IPS DF 6.9 (cell line): ENCODE measurements at regions not wholly inside any gene's neighbourhood (a gene's known extent, or its start where the extent isn't known, plus 50 kb on each side); places are given as distances from the start of the nearest gene placed in this dataset.

ENCODE experiments used
- DNase-seq: peaks from one replicate; pipeline ENCODE4 v3.0.0-alpha.2; 2013; ENCODE audit warnings: low read depth, low spot score
- H3K27ac ChIP-seq: one replicate; pipeline ENCODE4 v1.5.1; 2013; ENCODE audit warnings: low read length, control low read depth
- H3K27me3 ChIP-seq: 2 replicates; pipeline ENCODE4 v1.6.1; 2013; ENCODE audit warnings: mild to moderate bottlenecking, low read length; ENCODE audit not compliant: control insufficient read depth, insufficient read depth
- H3K36me3 ChIP-seq: 2 replicates; pipeline ENCODE4 v1.6.1; 2013; ENCODE audit warnings: low read length; ENCODE audit not compliant: control insufficient read depth, insufficient read depth
- H3K4me1 ChIP-seq: 2 replicates; pipeline ENCODE4 v1.6.1; 2013; ENCODE audit warnings: low read length; ENCODE audit not compliant: control insufficient read depth, insufficient read depth
- H3K4me3 ChIP-seq: 2 replicates; pipeline ENCODE4 v1.5.1; 2013; ENCODE audit warnings: mild to moderate bottlenecking, low read length
- H3K9me3 ChIP-seq: 2 replicates; pipeline ENCODE4 v1.6.1; 2013; ENCODE audit warnings: low read length, inconsistent platforms; ENCODE audit not compliant: control insufficient read depth, insufficient read depth
- WGBS: extraction: QIAGEN DNeasy Blood & Tissue Kit; methylation state at CpG from one replicate; pipeline ENCODE4 v1.1.7; 2013; ENCODE audit warnings: mixed read lengths, missing lambda C conversion rate; ENCODE audit not compliant: insufficient read length, insufficient coverage; 5-methylcytosine and 5-hydroxymethylcytosine counted together

- DNase-seq, result no peak
- no CpG with 5 or more reads among the region's 6 CpGs for WGBS
- Histone ChIP-seq H3K27ac (no peak overlapping the region), H3K4me3 (no peak overlapping the region), H3K36me3 (no peaks in the 10 kb centered on the region), H3K9me3 (no peaks in the 10 kb centered on the region), H3K27me3 (no peaks in the 10 kb centered on the region), H3K4me1 (no peaks in the 10 kb centered on the region; the same call in 1 of the 2 replicates)
Observed at GRCh38 chr6:105785066-105785811, 300.9 kb upstream of the PRDM1 start.

GRCh38 chr6:105784179-105784578 is 302.0 kb upstream of the PRDM1 start:
- DNase-seq, result no peak
- no peaks in the 10 kb centered on the region for H3K27me3 ChIP-seq
- no peak overlapping the region for H3K4me3 ChIP-seq
- H3K27ac ChIP-seq, result no peak overlapping the region
- H3K9me3 ChIP-seq, result no peaks in the 10 kb centered on the region
- no peaks in the 10 kb centered on the region for H3K36me3 ChIP-seq
- no CpG with 5 or more reads among the region's 2 CpGs for WGBS
- H3K4me1 ChIP-seq, result no peaks in the 10 kb centered on the region; the same call in 1 of the 2 replicates

GRCh38 chr6:105783333-105783935 is 302.7 kb upstream of the PRDM1 start:
- WGBS, result no CpG with 5 or more reads among the region's 8 CpGs
- no peak overlapping the region for H3K4me3 ChIP-seq
- no peak overlapping the region for H3K27ac ChIP-seq
- H3K9me3 ChIP-seq, result no peaks in the 10 kb centered on the region
- no peak for DNase-seq
- no peaks in the 10 kb centered on the region; the same call in 1 of the 2 replicates for H3K4me1 ChIP-seq
- no peaks in the 10 kb centered on the region for H3K27me3 ChIP-seq
- H3K36me3 ChIP-seq, result no peaks in the 10 kb centered on the region

- H3K27me3 ChIP-seq, result no peaks in the 10 kb centered on the region
- no peak overlapping the region for H3K4me3 ChIP-seq
- H3K36me3 ChIP-seq, result no peaks in the 10 kb centered on the region
- H3K4me1 ChIP-seq, result no peaks in the 10 kb centered on the region; the same call in 1 of the 2 replicates
- H3K27ac ChIP-seq, result no peak overlapping the region
- no CpG with 5 or more reads among the region's 3 CpGs for WGBS
- H3K9me3 ChIP-seq, result no peaks in the 10 kb centered on the region
- no peak for DNase-seq
Observed at GRCh38 chr6:105781915-105782314, 304.2 kb upstream of the PRDM1 start.

GRCh38 chr6:105781248-105781647 is 304.9 kb upstream of the PRDM1 start:
- no peaks in the 10 kb centered on the region for H3K9me3 ChIP-seq
- WGBS, result no CpG with 5 or more reads among the region's 7 CpGs
- no peaks in the 10 kb centered on the region for H3K36me3 ChIP-seq
- H3K4me3 ChIP-seq, result no peak overlapping the region
- H3K27me3 ChIP-seq, result no peaks in the 10 kb centered on the region
- H3K27ac ChIP-seq, result no peak overlapping the region
- no peak for DNase-seq
- no peaks in the 10 kb centered on the region; the same call in 1 of the 2 replicates for H3K4me1 ChIP-seq

- WGBS, result no CpG with 5 or more reads among the region's 12 CpGs
- no peak for DNase-seq
Observed at GRCh38 chr6:105780146-105780860, 305.8 kb upstream of the PRDM1 start.

GRCh38 chr6:105779110-105779509 is 307.0 kb upstream of the PRDM1 start:
- no peak for DNase-seq
- Histone ChIP-seq H3K4me1 (no peaks in the 10 kb centered on the region; the same call in 1 of the 2 replicates), H3K9me3 (no peaks in the 10 kb centered on the region), H3K27ac (no peak overlapping the region), H3K27me3 (no peaks in the 10 kb centered on the region), H3K4me3 (no peak overlapping the region), H3K36me3 (no peaks in the 10 kb centered on the region)
- no CpG with 5 or more reads among the region's 5 CpGs for WGBS

More at GRCh38 chr6:105780146-105780860, 305.8 kb upstream of the PRDM1 start:
- no peaks in the 10 kb centered on the region for H3K27me3 ChIP-seq
- no peaks in the 10 kb centered on the region for H3K36me3 ChIP-seq
- no peak overlapping the region for H3K4me3 ChIP-seq
- H3K4me1 ChIP-seq, result no peaks in the 10 kb centered on the region; the same call in 1 of the 2 replicates
- H3K9me3 ChIP-seq, result no peaks in the 10 kb centered on the region
- H3K27ac ChIP-seq, result no peak overlapping the region

- H3K4me3 ChIP-seq, result no peak overlapping the region
- WGBS, result no CpG with 5 or more reads among the region's 1 CpG
- H3K9me3 ChIP-seq, result no peaks in the 10 kb centered on the region
- no peaks in the 10 kb centered on the region for H3K27me3 ChIP-seq
- DNase-seq, result no peak
- no peaks in the 10 kb centered on the region for H3K36me3 ChIP-seq
- no peaks in the 10 kb centered on the region for H3K4me1 ChIP-seq
- no peak overlapping the region for H3K27ac ChIP-seq
Observed at GRCh38 chr6:105775095-105775494, 311.0 kb upstream of the PRDM1 start.

- no peaks in the 10 kb centered on the region for H3K9me3 ChIP-seq
- whole genome bisulfite sequencing, result no CpG with 5 or more reads among the region's 1 CpG
- H3K27me3 ChIP-seq, result no peaks in the 10 kb centered on the region
- H3K4me3 ChIP-seq, result no peak overlapping the region
- no peak for DNase-seq
- no peaks in the 10 kb centered on the region for H3K36me3 ChIP-seq
- no peaks in the 10 kb centered on the region for H3K4me1 ChIP-seq
- H3K27ac ChIP-seq, result no peak overlapping the region
Observed at GRCh38 chr6:105774247-105774646, 311.9 kb upstream of the PRDM1 start.

- DNase-seq, result no peak
- no peak overlapping the region for H3K27ac ChIP-seq
Observed at GRCh38 chr6:105771313-105771970, 314.7 kb upstream of the PRDM1 start.

More at GRCh38 chr6:105771313-105771970, 314.7 kb upstream of the PRDM1 start:
- H3K27me3 ChIP-seq, result no peaks in the 10 kb centered on the region
- no peaks in the 10 kb centered on the region for H3K4me1 ChIP-seq
- WGBS, result no CpG with 5 or more reads among the region's 1 CpG
- H3K9me3 ChIP-seq, result no peaks in the 10 kb centered on the region
- H3K4me3 ChIP-seq, result no peak overlapping the region
- H3K36me3 ChIP-seq, result no peaks in the 10 kb centered on the region
